Ishikawa (cell line): ENCODE measurements at regions not wholly inside any gene's neighbourhood (a gene's known extent, or its start where the extent isn't known, plus 50 kb on each side); places are given as distances from the start of the nearest gene placed in this dataset.

Experiments
- CEBPB ChIP-seq: IDR thresholded peaks from 2 replicates; pipeline ENCODE4 v1.6.1; 2012
- CREB1 ChIP-seq: IDR thresholded peaks from 2 replicates; pipeline ENCODE4 v1.6.1; 2012; ENCODE audit warnings: low read depth
- EGR1 ChIP-seq: IDR thresholded peaks from 2 replicates; pipeline ENCODE4 v1.6.1; 2012
- EP300 ChIP-seq: IDR thresholded peaks from 2 replicates; pipeline ENCODE4 v1.6.1; 2012; ENCODE audit warnings: borderline replicate concordance
- FOXM1 ChIP-seq: IDR thresholded peaks from 2 replicates; pipeline ENCODE4 v1.6.1; 2012; ENCODE audit warnings: low read depth, borderline replicate concordance
- NFIC ChIP-seq: IDR thresholded peaks from 2 replicates; pipeline ENCODE4 v1.6.1; 2012
- RAD21 ChIP-seq: IDR thresholded peaks from 2 replicates; pipeline ENCODE4 v1.6.1; 2012; ENCODE audit warnings: low read depth
- REST ChIP-seq: IDR thresholded peaks from 2 replicates; pipeline ENCODE4 v1.6.1; 2012; ENCODE audit warnings: low read depth, mild to moderate bottlenecking
- TAF1 ChIP-seq: IDR thresholded peaks from 2 replicates; pipeline ENCODE4 v1.6.1; 2012; ENCODE audit warnings: low read depth, mild to moderate bottlenecking
- TCF12 ChIP-seq: IDR thresholded peaks from 2 replicates; pipeline ENCODE4 v1.6.1; 2012; ENCODE audit warnings: low read depth
- TEAD4 ChIP-seq: IDR thresholded peaks from 2 replicates; pipeline ENCODE4 v1.6.1; 2012
- USF1 ChIP-seq: IDR thresholded peaks from 2 replicates; pipeline ENCODE4 v1.6.1; 2012
- YY1 ChIP-seq: IDR thresholded peaks from 2 replicates; pipeline ENCODE4 v1.6.1; 2012; ENCODE audit warnings: low read depth
- ZBTB7A ChIP-seq: IDR thresholded peaks from 2 replicates; pipeline ENCODE4 v1.6.1; 2012; ENCODE audit warnings: low read depth
- TF ChIP-seq, protein P1 (sequence below): IDR thresholded peaks from 2 replicates; pipeline ENCODE4 v1.6.1; 2012

DNA sequence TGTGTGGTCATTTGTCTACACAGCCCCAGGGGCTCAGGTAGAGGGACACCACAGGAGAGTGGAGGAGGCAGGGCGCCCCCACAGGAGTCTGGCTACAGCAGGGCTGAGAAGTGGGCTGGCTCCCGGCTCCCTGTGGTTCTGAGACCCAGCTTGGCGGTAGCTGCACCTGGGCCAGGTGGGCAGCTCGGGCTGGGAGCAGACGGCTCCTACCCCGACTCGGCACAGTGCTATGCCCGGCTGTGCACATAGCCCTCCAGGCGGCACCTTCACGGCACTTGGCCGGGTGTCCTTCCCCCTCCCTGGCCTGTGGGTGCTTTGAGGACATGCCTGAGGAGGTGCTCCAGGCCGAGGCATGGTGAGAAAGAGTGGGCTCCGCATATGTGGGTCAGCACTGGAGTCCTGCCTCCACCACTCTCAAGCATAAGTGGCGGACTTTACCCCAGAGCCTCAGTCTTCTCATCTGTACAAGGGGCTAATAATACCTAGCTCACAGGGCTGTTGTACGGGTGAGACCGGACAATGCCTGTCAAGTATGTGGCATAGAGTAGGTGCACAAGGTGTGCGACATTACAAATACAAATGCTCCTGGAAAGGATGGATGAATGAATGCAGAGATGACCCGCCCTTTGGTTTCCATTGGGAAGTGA lies 50.1 kb upstream of the JPH3 start:
- TF ChIP-seq NFIC (no peak), RAD21 (no peak), CREB1 (no peak), FOXM1 (no peak), ZBTB7A (no peak), YY1 (no peak), EP300 (no peak), EGR1 (no peak), TCF12 (no peak), REST (no peak), TAF1 (no peak), TEAD4 (no peak), CEBPB (no peak), USF1 (no peak)
- TF ChIP-seq, protein P1, sequence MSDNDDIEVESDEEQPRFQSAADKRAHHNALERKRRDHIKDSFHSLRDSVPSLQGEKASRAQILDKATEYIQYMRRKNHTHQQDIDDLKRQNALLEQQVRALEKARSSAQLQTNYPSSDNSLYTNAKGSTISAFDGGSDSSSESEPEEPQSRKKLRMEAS = no peak

- TF ChIP-seq, protein P1 = no peak
- TF ChIP-seq RAD21 = no peak
- no peak for TF ChIP-seq CEBPB
- no peak for TF ChIP-seq ZBTB7A
- TF ChIP-seq NFIC = no peak
- no peak for TF ChIP-seq CREB1
- no peak for TF ChIP-seq REST
- TF ChIP-seq TAF1 = no peak
- TF ChIP-seq TEAD4 = no peak
Measured at GRCh38 chr16:87551487-87551886, 50.8 kb upstream of the JPH3 start.

DNA sequence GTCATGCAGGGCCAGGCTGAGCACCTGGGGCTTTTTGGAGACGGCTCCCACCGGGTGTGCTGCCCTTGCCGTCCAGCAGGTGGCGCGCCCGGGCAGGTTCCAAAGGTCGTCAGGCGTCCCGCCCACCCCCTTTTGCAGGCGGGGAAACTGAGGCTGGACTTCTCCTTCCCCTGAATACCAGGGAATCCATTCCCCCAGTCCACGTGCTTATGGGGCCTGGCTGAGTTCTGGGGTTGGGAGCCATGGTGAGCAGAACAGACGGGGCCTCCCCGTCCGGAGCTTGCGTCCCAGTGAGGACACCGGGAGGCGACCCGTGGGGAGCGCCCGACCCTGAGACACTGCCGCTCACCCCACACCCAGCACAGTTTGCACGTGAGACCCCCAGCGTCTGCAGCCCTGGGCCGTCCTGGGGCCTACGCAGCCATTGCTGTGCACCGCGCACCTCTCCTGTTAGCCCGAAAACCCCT lies 51.8 kb upstream of the JPH3 start:
- TF ChIP-seq RAD21 = peak; percentile 64; the same call in 1 of the 2 replicates
- TF ChIP-seq YY1 = no peak

- TF ChIP-seq REST (no peak), TAF1 (no peak), FOXM1 (no peak), EGR1 (no peak), YY1 (no peak), CREB1 (no peak), TCF12 (no peak)
Measured at GRCh38 chr16:87549627-87550494, 52.4 kb upstream of the JPH3 start.

DNA sequence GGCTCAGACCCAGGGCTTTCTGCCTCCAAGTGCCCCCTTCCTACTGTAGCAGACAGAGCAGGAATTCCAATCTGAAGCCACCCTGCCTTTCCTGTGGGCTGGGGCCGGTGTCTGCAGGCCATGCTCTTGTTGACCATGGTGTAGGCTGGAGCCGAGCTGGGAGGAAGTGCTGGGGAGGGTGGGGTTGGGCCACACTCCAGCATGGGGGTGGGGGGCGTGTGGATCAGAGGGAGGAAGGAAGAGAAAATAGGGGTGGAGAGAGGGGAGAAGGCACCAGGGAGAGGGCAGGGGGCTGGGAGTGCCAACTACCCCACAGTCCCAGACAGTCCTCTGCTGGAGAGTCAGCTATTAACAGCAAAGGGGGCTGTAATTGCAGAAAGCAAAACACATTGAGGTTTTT lies 54.3 kb upstream of the JPH3 start:
- TF ChIP-seq EGR1 = no peak
- no peak for TF ChIP-seq ZBTB7A
- TF ChIP-seq YY1 = no peak
- no peak for TF ChIP-seq CEBPB
- TF ChIP-seq USF1 = no peak
- no peak for TF ChIP-seq TAF1
- no peak for TF ChIP-seq CREB1
- no peak for TF ChIP-seq FOXM1
- no peak for TF ChIP-seq TCF12
- no peak for TF ChIP-seq EP300
- no peak for TF ChIP-seq NFIC
- no peak for TF ChIP-seq RAD21
- TF ChIP-seq REST = no peak
- TF ChIP-seq TEAD4 = no peak
- TF ChIP-seq, protein P1 = no peak
